ENCODE measurements at regions not wholly inside any gene's neighbourhood (a gene's known extent, or its start where the extent isn't known, plus 50 kb on each side); places are given as distances from the start of the nearest gene placed in this dataset.
A peak's percentile ranks its signal among the peaks of the same experiment; 100 is the strongest.

GRCh38 chr13:27869436-27870095 lies 50.2 kb upstream of the PDX1 start:
- no peaks in the 10 kb centered on the region for H3K9me3 Mint-ChIP-seq (ENCODE audit: insufficient read depth)
- intact Hi-C loops (cut with micrococcal nuclease) = no loop called here
- no peak for TF ChIP-seq EZH2 (IDR thresholded peaks at IDR 0.05; ENCODE audit: borderline replicate concordance, insufficient read depth, low read depth, low read length, poor library complexity, severe bottlenecking)
- TF ChIP-seq, protein P1, sequence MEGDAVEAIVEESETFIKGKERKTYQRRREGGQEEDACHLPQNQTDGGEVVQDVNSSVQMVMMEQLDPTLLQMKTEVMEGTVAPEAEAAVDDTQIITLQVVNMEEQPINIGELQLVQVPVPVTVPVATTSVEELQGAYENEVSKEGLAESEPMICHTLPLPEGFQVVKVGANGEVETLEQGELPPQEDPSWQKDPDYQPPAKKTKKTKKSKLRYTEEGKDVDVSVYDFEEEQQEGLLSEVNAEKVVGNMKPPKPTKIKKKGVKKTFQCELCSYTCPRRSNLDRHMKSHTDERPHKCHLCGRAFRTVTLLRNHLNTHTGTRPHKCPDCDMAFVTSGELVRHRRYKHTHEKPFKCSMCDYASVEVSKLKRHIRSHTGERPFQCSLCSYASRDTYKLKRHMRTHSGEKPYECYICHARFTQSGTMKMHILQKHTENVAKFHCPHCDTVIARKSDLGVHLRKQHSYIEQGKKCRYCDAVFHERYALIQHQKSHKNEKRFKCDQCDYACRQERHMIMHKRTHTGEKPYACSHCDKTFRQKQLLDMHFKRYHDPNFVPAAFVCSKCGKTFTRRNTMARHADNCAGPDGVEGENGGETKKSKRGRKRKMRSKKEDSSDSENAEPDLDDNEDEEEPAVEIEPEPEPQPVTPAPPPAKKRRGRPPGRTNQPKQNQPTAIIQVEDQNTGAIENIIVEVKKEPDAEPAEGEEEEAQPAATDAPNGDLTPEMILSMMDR (IDR thresholded peaks at IDR 0.05) = peak; percentile 48
- no peak overlapping the region for H3K4me2 ChIP-seq (replicated peaks; ENCODE audit: low read depth, low read length, poor library complexity, severe bottlenecking)
- no peak for ATAC-seq (ENCODE audit: low read depth)
- peaks cover 0 to 12% (median 7%) of the 10 kb centered on the region in 4 experiments for H3K27me3 ChIP-seq (replicated peaks in 1 of 4; ENCODE audit: control extremely low read depth in 1 of 4, control insufficient read depth in 3 of 4, insufficient read depth in 4 of 4, low read length in 3 of 4)
- H3K4me1 ChIP-seq (ENCODE audit: control insufficient read depth in 2 of 2, insufficient read depth in 2 of 2, low read length in 2 of 2) = no peaks in the 10 kb centered on the region
- H3K9ac ChIP-seq (ENCODE audit: low read length) = no peak overlapping the region
- no peak for DNase-seq
- no peak overlapping the region for H3K4me3 Mint-ChIP-seq
- no peak overlapping the region for H2AFZ ChIP-seq (ENCODE audit: insufficient read depth, low read depth, low read length, poor library complexity, severe bottlenecking)
- no peaks in the 10 kb centered on the region for H4K20me1 ChIP-seq (ENCODE audit: control insufficient read depth, insufficient read depth, low read length, poor library complexity, severe bottlenecking)
- H3K36me3 ChIP-seq (replicated peaks in 1 of 2; ENCODE audit: control extremely low read depth in 1 of 2, control insufficient read depth in 1 of 2, extremely low read depth in 1 of 2, insufficient read depth in 2 of 2, low read length in 1 of 2) = no peaks in the 10 kb centered on the region
- no peaks in the 10 kb centered on the region for H3K9me3 ChIP-seq (ENCODE audit: control extremely low read depth in 1 of 3, control insufficient read depth in 2 of 3, insufficient read depth in 1 of 3, low read length in 2 of 3)
- H3K27ac ChIP-seq (ENCODE audit: low read length in 2 of 2) = no peak overlapping the region
- WGBS (ENCODE audit: insufficient coverage) = no CpG with 5 or more reads among the region's 6 CpGs
- ChIA-PET POLR2A (no interaction called here), CTCF (interaction anchor here (0.7 to 3.6 kb wide), 12 partner anchors 10 to 923 kb away, joined by 3 to 27 read pairs (median 4); no protein-coding TSS in a partner anchor)
- no peaks in the 10 kb centered on the region for H3K4me1 Mint-ChIP-seq
- H3K4me3 ChIP-seq (ENCODE audit: control extremely low read depth in 1 of 5, extremely low read depth in 1 of 5, insufficient read depth in 1 of 5, low read depth in 2 of 5, low read length in 4 of 5) = no peak overlapping the region
- peaks cover 29% of the 10 kb centered on the region for H3K27me3 Mint-ChIP-seq
- H3K27ac Mint-ChIP-seq = no peak overlapping the region
- no peaks in the 10 kb centered on the region for H3K79me2 ChIP-seq (ENCODE audit: control insufficient read depth, insufficient read depth, low read length)
